DOHH2 (cell line): ENCODE measurements at regions not wholly inside any gene's neighbourhood (a gene's known extent, or its start where the extent isn't known, plus 50 kb on each side); places are given as distances from the start of the nearest gene placed in this dataset.

Source experiments
- H3F3A ChIP-seq: fragments of 200-600 bp; sonication (generic), shearing (Covaris generic); 2 replicates; pipeline ENCODE4 v1.6.0; 2016; ENCODE audit warnings: antibody characterized with exemption, mild to moderate bottlenecking; ENCODE audit not compliant: control insufficient read depth, insufficient read depth
- H3K27ac ChIP-seq: fragments of 200-600 bp; sonication (generic); 2 replicates; pipeline ENCODE4 v1.5.1; 2014; ENCODE audit warnings: low read depth, mild to moderate bottlenecking, low read length, moderate library complexity
- H3K27me3 ChIP-seq: fragments of 200-600 bp; sonication (generic); 2 replicates; pipeline ENCODE4 v1.6.1; 2014; ENCODE audit warnings: mild to moderate bottlenecking, low read length, mixed read lengths; ENCODE audit not compliant: control insufficient read depth
- H3K36me3 ChIP-seq: fragments of 200-600 bp; sonication (generic); 2 replicates; pipeline ENCODE4 v1.6.1; 2014; ENCODE audit warnings: mild to moderate bottlenecking, low read length, moderate library complexity, mixed read lengths; ENCODE audit not compliant: control insufficient read depth
- H3K4me1 ChIP-seq: fragments of 200-600 bp; sonication (generic); 2 replicates; pipeline ENCODE4 v1.6.1; 2014; ENCODE audit warnings: mild to moderate bottlenecking, low read length, mixed read lengths; ENCODE audit not compliant: control insufficient read depth
- H3K4me2 ChIP-seq: fragments of 200-600 bp; sonication (generic); 2 replicates; pipeline ENCODE4 v1.6.0; 2014; ENCODE audit warnings: mild to moderate bottlenecking, low read length, moderate library complexity
- H3K4me3 ChIP-seq: fragments of 200-600 bp; sonication (generic); 2 replicates; pipeline ENCODE4 v1.5.1; 2014; ENCODE audit warnings: mild to moderate bottlenecking, low read length, mixed read lengths
- H3K79me2 ChIP-seq: fragments of 200-600 bp; sonication (generic); 2 replicates; pipeline ENCODE4 v1.6.1; 2014; ENCODE audit warnings: mild to moderate bottlenecking, low read length, mixed read lengths; ENCODE audit not compliant: control insufficient read depth
- H3K9me2 ChIP-seq: fragments of 200-600 bp; sonication (generic); replicated peaks from 2 replicates; pipeline ENCODE4 v1.6.1; 2014; ENCODE audit warnings: mild to moderate bottlenecking, low read length, mixed read lengths; ENCODE audit not compliant: control insufficient read depth
- H3K9me3 ChIP-seq: fragments of 200-600 bp; sonication (generic); 2 replicates; pipeline ENCODE4 v1.6.1; 2014; ENCODE audit warnings: antibody characterized with exemption, low read length, mixed read lengths; ENCODE audit not compliant: control insufficient read depth, insufficient read depth
- H4K20me1 ChIP-seq: fragments of 200-600 bp; sonication (generic); 2 replicates; pipeline ENCODE4 v1.6.0; 2014; ENCODE audit warnings: low read depth, mild to moderate bottlenecking, antibody characterized with exemption, low read length, moderate library complexity; ENCODE audit not compliant: control insufficient read depth, insufficient read depth
- CTCF ChIP-seq: fragments of 200-600 bp; sonication (generic); IDR thresholded peaks from one replicate; pipeline ENCODE4 v1.5.1; 2014; ENCODE audit warnings: antibody characterized with exemption, mild to moderate bottlenecking, low read depth, low read length; ENCODE audit not compliant: poor library complexity, severe bottlenecking
- EZH2phosphoT487 ChIP-seq: fragments of 200-600 bp; sonication (generic); IDR thresholded peaks from 2 replicates; pipeline ENCODE4 v1.6.1; 2017; ENCODE audit warnings: borderline replicate concordance, mild to moderate bottlenecking, antibody characterized with exemption, low read length, moderate library complexity, mixed read lengths

GRCh38 chr6:119871520-119871919, 522.0 kb upstream of the MAN1A1 start:
- H3K4me3 ChIP-seq, result no peak overlapping the region
- no peaks in the 10 kb centered on the region for H3F3A ChIP-seq
- no peaks in the 10 kb centered on the region for H3K4me1 ChIP-seq
- H3K36me3 ChIP-seq, result no peaks in the 10 kb centered on the region
- no peak overlapping the region for H3K27ac ChIP-seq
- H3K4me2 ChIP-seq, result no peak overlapping the region
- H3K9me2 ChIP-seq, result no peaks in the 10 kb centered on the region
- H3K79me2 ChIP-seq, result no peaks in the 10 kb centered on the region
- H3K9me3 ChIP-seq, result no peaks in the 10 kb centered on the region
- no peaks in the 10 kb centered on the region for H3K27me3 ChIP-seq
- no peaks in the 10 kb centered on the region for H4K20me1 ChIP-seq
- no peak for TF ChIP-seq EZH2phosphoT487
- no peak for TF ChIP-seq CTCF

GRCh38 chr6:119865466-119866350, 516.1 kb upstream of the MAN1A1 start:
- H3F3A ChIP-seq, result no peaks in the 10 kb centered on the region
- TF ChIP-seq EZH2phosphoT487 (no peak), CTCF (no peak)
- H3K4me1 ChIP-seq, result no peaks in the 10 kb centered on the region
- no peaks in the 10 kb centered on the region for H3K9me2 ChIP-seq
- no peak overlapping the region for H3K4me3 ChIP-seq
- no peak overlapping the region for H3K4me2 ChIP-seq
- no peak overlapping the region for H3K27ac ChIP-seq
- no peaks in the 10 kb centered on the region for H3K27me3 ChIP-seq
- no peaks in the 10 kb centered on the region for H3K36me3 ChIP-seq
- H4K20me1 ChIP-seq, result no peaks in the 10 kb centered on the region
- H3K9me3 ChIP-seq, result no peaks in the 10 kb centered on the region
- H3K79me2 ChIP-seq, result no peaks in the 10 kb centered on the region

- no peaks in the 10 kb centered on the region for H3F3A ChIP-seq
Measured at GRCh38 chr6:119862719-119863118, 513.2 kb upstream of the MAN1A1 start.

More at GRCh38 chr6:119862719-119863118, 513.2 kb upstream of the MAN1A1 start:
- no peaks in the 10 kb centered on the region for H3K79me2 ChIP-seq
- H3K9me2 ChIP-seq, result no peaks in the 10 kb centered on the region
- H3K36me3 ChIP-seq, result no peaks in the 10 kb centered on the region
- no peaks in the 10 kb centered on the region for H3K27me3 ChIP-seq
- H3K9me3 ChIP-seq, result no peaks in the 10 kb centered on the region
- TF ChIP-seq CTCF, result no peak
- TF ChIP-seq EZH2phosphoT487, result no peak
- H3K4me3 ChIP-seq, result no peak overlapping the region
- no peaks in the 10 kb centered on the region for H3K4me1 ChIP-seq
- H3K4me2 ChIP-seq, result no peak overlapping the region
- H3K27ac ChIP-seq, result no peak overlapping the region
- no peaks in the 10 kb centered on the region for H4K20me1 ChIP-seq
